ENCODE measurements at regions not wholly inside any gene's neighbourhood (a gene's known extent, or its start where the extent isn't known, plus 50 kb on each side); places are given as distances from the start of the nearest gene placed in this dataset.

GRCh38 chr14:39868251-39868650 is 436.0 kb upstream of the FBXO33 start:
- FAIRE-seq, result no peak
- no peak for DNase-seq (ENCODE audit: low read depth in 1 of 2, low spot score in 1 of 2)
- Histone ChIP-seq H3K4me2 (no peak overlapping the region), H3K9me3 (no peaks in the 10 kb centered on the region), H3K4me1 (no peaks in the 10 kb centered on the region), H3K4me3 (no peak overlapping the region), H3K27ac (no peak overlapping the region)
- TF ChIP-seq SMC3 (IDR thresholded peaks at IDR 0.05) (no peak), USF2 (IDR thresholded peaks at IDR 0.05) (no peak), HMGXB4 (CRISPR knock-in tag; IDR thresholded peaks at IDR 0.05; ENCODE audit: borderline replicate concordance) (no peak), POLR2A (IDR thresholded peaks at IDR 0.05; ENCODE audit: low read length) (no peak), KDM1A (IDR thresholded peaks at IDR 0.05; ENCODE audit: low read depth) (no peak), JUNB (IDR thresholded peaks at IDR 0.05) (no peak), TP53 (CRISPR knock-in tag; IDR thresholded peaks at IDR 0.05) (no peak), ATOH8 (CRISPR knock-in tag; IDR thresholded peaks at IDR 0.05; ENCODE audit: low read depth) (no peak), PBX3 (IDR thresholded peaks at IDR 0.05) (no peak), KDM5A (IDR thresholded peaks at IDR 0.05) (no peak), RCOR1 (IDR thresholded peaks at IDR 0.05; ENCODE audit: low read depth, low read length) (no peak), MAX (IDR thresholded peaks at IDR 0.05) (no peak), POLR2AphosphoS2 (conservative IDR thresholded peaks at IDR 0.05; ENCODE audit: low read length) (no peak), CTCF (IDR thresholded peaks at IDR 0.05) (no peak), ZC3H11A (IDR thresholded peaks at IDR 0.05) (no peak), HDAC2 (IDR thresholded peaks at IDR 0.05) (no peak), EHMT2 (IDR thresholded peaks at IDR 0.05; ENCODE audit: low read depth) (no peak), NPAS2 (CRISPR knock-in tag; IDR thresholded peaks at IDR 0.05; ENCODE audit: borderline replicate concordance) (no peak)
- 35% methylated on average over 3 of the region's 3 CpGs for WGBS (ENCODE audit: missing lambda C conversion rate)
- ChIA-PET POLR2A (no interaction called here), CTCF (no interaction called here)
- ATAC-seq, result no peak

- CTCF ChIA-PET, result no interaction called here
- FAIRE-seq, result no peak
- 7% methylated on average over 1 of the region's 1 CpG for WGBS (ENCODE audit: missing lambda C conversion rate)
Measured at GRCh38 chr14:39863441-39863840, 431.2 kb upstream of the FBXO33 start.

More at GRCh38 chr14:39863441-39863840, 431.2 kb upstream of the FBXO33 start:
- no peak for TF ChIP-seq SMC3 (IDR thresholded peaks at IDR 0.05)
- no peak for TF ChIP-seq PBX3 (IDR thresholded peaks at IDR 0.05)
- TF ChIP-seq PHF8 (IDR thresholded peaks at IDR 0.05; ENCODE audit: borderline replicate concordance, low read depth), result no peak
- TF ChIP-seq CTCF (IDR thresholded peaks at IDR 0.05), result no peak
- no peak for TF ChIP-seq POLR2AphosphoS2 (conservative IDR thresholded peaks at IDR 0.05; ENCODE audit: low read length)
- no peak for TF ChIP-seq USF2 (IDR thresholded peaks at IDR 0.05)
- no peak for TF ChIP-seq GATA3 (IDR thresholded peaks at IDR 0.05; ENCODE audit: borderline replicate concordance)
- no peak for TF ChIP-seq E2F6 (IDR thresholded peaks at IDR 0.05; ENCODE audit: borderline replicate concordance, low read depth)
- no peak for TF ChIP-seq HOXB5 (CRISPR knock-in tag; IDR thresholded peaks at IDR 0.05)
- no peak for TF ChIP-seq EHMT2 (IDR thresholded peaks at IDR 0.05; ENCODE audit: low read depth)
- no peak for TF ChIP-seq CBX8 (IDR thresholded peaks at IDR 0.05)
- H3K9me3 ChIP-seq, result no peaks in the 10 kb centered on the region
- no peak overlapping the region for H3K4me3 ChIP-seq
- H3K27ac ChIP-seq, result no peak overlapping the region
- ATAC-seq (no peak), DNase-seq (ENCODE audit: low read depth in 1 of 2, low spot score in 1 of 2) (no peak)
- no peaks in the 10 kb centered on the region for H3K4me1 ChIP-seq
- no peak overlapping the region for H3K4me2 ChIP-seq
- POLR2A ChIA-PET, result no interaction called here

Data from A549 (cell line).